CD8-positive, alpha-beta memory T cell (primary cell): ENCODE measurements at regions not wholly inside any gene's neighbourhood (a gene's known extent, or its start where the extent isn't known, plus 50 kb on each side); places are given as distances from the start of the nearest gene placed in this dataset.
A peak's percentile ranks its signal among the peaks of the same experiment; 100 is the strongest.
"Not testable (repeated sequence)": the region's sequence is repeated elsewhere in the genome, so short reads cannot be mapped to it uniquely, and the experiment has no call there.

Experiments used
- CTCF ChIA-PET: fragments of 350-600 bp; sonication (Branson Sonifier 250); formaldehyde crosslinking; loops from one replicate; lab custom pipeline; 2021; ENCODE audit warnings: antibody characterized with exemption; lab: Charles Lee
- POLR2A ChIA-PET: fragments of 350-600 bp; sonication (Branson Sonifier 250); formaldehyde crosslinking; loops from one replicate; lab custom pipeline; 2021; ENCODE audit warnings: antibody characterized with exemption; lab: Charles Lee
- DNase-seq, 5 donors: peaks; one replicate each; pipeline versions ENCODE4 v3.0.0 to v3.0.0-alpha.2; 2020 to 2022; ENCODE audit warnings: mixed read lengths in 1 of 5
- H3K27ac ChIP-seq: one replicate; pipeline ENCODE4 v1.7.0; 2013; ENCODE audit warnings: low read depth, mild to moderate bottlenecking, low read length, moderate library complexity
- H3K27me3 ChIP-seq: 2 replicates; pipeline ENCODE4 v1.7.0; 2013; ENCODE audit warnings: low read length, mild to moderate bottlenecking; ENCODE audit not compliant: insufficient read depth, poor library complexity, severe bottlenecking
- H3K36me3 ChIP-seq: 2 replicates; pipeline ENCODE4 v1.7.0; 2013; ENCODE audit warnings: mild to moderate bottlenecking, low read length, moderate library complexity; ENCODE audit not compliant: insufficient read depth
- H3K4me1 ChIP-seq: 2 replicates; pipeline ENCODE4 v1.7.0; 2013; ENCODE audit warnings: mild to moderate bottlenecking, low read length, moderate library complexity; ENCODE audit not compliant: insufficient read depth
- H3K4me3 ChIP-seq: 2 replicates; pipeline ENCODE4 v1.7.0; 2013; ENCODE audit warnings: mild to moderate bottlenecking, low read length
- H3K9me3 ChIP-seq: 2 replicates; pipeline ENCODE4 v1.7.0; 2013; ENCODE audit warnings: mild to moderate bottlenecking, low read length
- H3K27ac Mint-ChIP-seq, 8 donors: one replicate each; pipeline ENCODE4 v1.8.0; 2020 to 2021; ENCODE audit warnings: mixed read lengths in 8 of 8, mild to moderate bottlenecking in 6 of 8, inconsistent platforms in 3 of 8, moderate library complexity in 3 of 8
- H3K27me3 Mint-ChIP-seq, 2 donors: one replicate each; pipeline ENCODE4 v1.8.0; 2020 to 2021; ENCODE audit warnings: mixed read lengths in 2 of 2, mild to moderate bottlenecking in 1 of 2, moderate library complexity in 1 of 2
- H3K36me3 Mint-ChIP-seq, 3 donors: one replicate each; pipeline ENCODE4 v1.8.0; 2020 to 2021; ENCODE audit warnings: mixed read lengths in 3 of 3, inconsistent platforms in 1 of 3, mild to moderate bottlenecking in 1 of 3
- H3K4me1 Mint-ChIP-seq, 3 donors: one replicate each; pipeline ENCODE4 v1.8.0; 2020 to 2021; ENCODE audit warnings: mixed read lengths in 3 of 3, inconsistent platforms in 1 of 3, mild to moderate bottlenecking in 1 of 3
- H3K4me3 Mint-ChIP-seq, 7 donors: one replicate each; pipeline ENCODE4 v1.8.0; 2020 to 2021; ENCODE audit warnings: mixed read lengths in 7 of 7, mild to moderate bottlenecking in 6 of 7, moderate library complexity in 4 of 7, inconsistent platforms in 2 of 7
- H3K9me3 Mint-ChIP-seq, 5 donors: one replicate each; pipeline ENCODE4 v1.8.0; 2020 to 2022; ENCODE audit warnings: mixed read lengths in 5 of 5, mild to moderate bottlenecking in 3 of 5, moderate library complexity in 2 of 5, inconsistent platforms in 1 of 5

GRCh38 chr12:124070394-124071074, 97.5 kb downstream of the ZNF664 start:
- H3K9me3 ChIP-seq, H3K4me3 ChIP-seq, H3K36me3 Mint-ChIP-seq, CTCF ChIA-PET, H3K4me3 Mint-ChIP-seq, H3K36me3 ChIP-seq, H3K4me1 Mint-ChIP-seq, H3K27me3 ChIP-seq, H3K27ac Mint-ChIP-seq, DNase-seq, POLR2A ChIA-PET, H3K9me3 Mint-ChIP-seq, H3K27ac ChIP-seq, H3K4me1 ChIP-seq: not testable (repeated sequence)
- H3K27me3 Mint-ChIP-seq = peaks cover 3 to 19% of the 10 kb centered on the region in 2 donors

GRCh38 chr12:124071075-124071443, 98.0 kb downstream of the ZNF664 start:
- CTCF ChIA-PET = no interaction called here

GRCh38 chr12:124073356-124074035, 100.5 kb downstream of the ZNF664 start:
- H3K9me3 ChIP-seq = no peaks in the 10 kb centered on the region
- no peaks in the 10 kb centered on the region for H3K36me3 ChIP-seq
- no peak overlapping the region for H3K4me3 ChIP-seq
- Mint-ChIP-seq H3K27me3 (peaks cover 3 to 19% of the 10 kb centered on the region in 2 donors), H3K4me3 (no peak overlapping the region), H3K36me3 (no peaks in the 10 kb centered on the region), H3K27ac (no peak overlapping the region), H3K9me3 (no peaks in the 10 kb centered on the region), H3K4me1 (no peaks in the 10 kb centered on the region)
- H3K27me3 ChIP-seq = no peaks in the 10 kb centered on the region
- DNase-seq = no peak
- ChIA-PET CTCF (no interaction called here), POLR2A (no interaction called here)
- no peak overlapping the region for H3K27ac ChIP-seq
- H3K4me1 ChIP-seq = no peaks in the 10 kb centered on the region

More at GRCh38 chr12:124071075-124071443, 98.0 kb downstream of the ZNF664 start:
- no peaks in the 10 kb centered on the region for H3K36me3 Mint-ChIP-seq
- H3K4me1 Mint-ChIP-seq = no peaks in the 10 kb centered on the region
- Histone ChIP-seq H3K27me3 (no peaks in the 10 kb centered on the region), H3K36me3 (no peaks in the 10 kb centered on the region), H3K4me1 (no peaks in the 10 kb centered on the region), H3K4me3 (no peak overlapping the region), H3K9me3 (no peaks in the 10 kb centered on the region), H3K27ac (no peak overlapping the region)
- H3K9me3 Mint-ChIP-seq = peaks cover 0 to 9% (median 4%) of the 10 kb centered on the region in 5 donors
- no peak for DNase-seq
- no peak overlapping the region for H3K27ac Mint-ChIP-seq
- no peak overlapping the region for H3K4me3 Mint-ChIP-seq
- peaks cover 3 to 19% of the 10 kb centered on the region in 2 donors for H3K27me3 Mint-ChIP-seq
- POLR2A ChIA-PET = no interaction called here

- ChIA-PET CTCF (no interaction called here), POLR2A (no interaction called here)
- DNase-seq = no peak
- peaks cover 3 to 19% of the 10 kb centered on the region in 2 donors for H3K27me3 Mint-ChIP-seq
- no peaks in the 10 kb centered on the region for H3K36me3 ChIP-seq
- H3K27ac Mint-ChIP-seq = no peak overlapping the region
- H3K4me3 Mint-ChIP-seq = no peak overlapping the region
- no peak overlapping the region for H3K4me3 ChIP-seq
- no peaks in the 10 kb centered on the region for H3K9me3 ChIP-seq
- H3K36me3 Mint-ChIP-seq = no peaks in the 10 kb centered on the region
- H3K27ac ChIP-seq = no peak overlapping the region
- no peaks in the 10 kb centered on the region for H3K4me1 Mint-ChIP-seq
- H3K4me1 ChIP-seq = no peaks in the 10 kb centered on the region
- H3K9me3 Mint-ChIP-seq = no peaks in the 10 kb centered on the region
- no peaks in the 10 kb centered on the region for H3K27me3 ChIP-seq
Measured at GRCh38 chr12:124075841-124076240, 102.8 kb downstream of the ZNF664 start.

- H3K9me3 ChIP-seq = no peaks in the 10 kb centered on the region
- no peaks in the 10 kb centered on the region for H3K27me3 ChIP-seq
- Mint-ChIP-seq H3K27me3 (peaks cover 0 to 19% of the 10 kb centered on the region in 2 donors), H3K4me3 (no peak overlapping the region), H3K9me3 (no peaks in the 10 kb centered on the region), H3K27ac (no peak overlapping the region), H3K4me1 (no peaks in the 10 kb centered on the region), H3K36me3 (no peaks in the 10 kb centered on the region)
- H3K4me1 ChIP-seq = no peaks in the 10 kb centered on the region
- H3K36me3 ChIP-seq = no peaks in the 10 kb centered on the region
- H3K4me3 ChIP-seq = no peak overlapping the region
- ChIA-PET CTCF (no interaction called here), POLR2A (no interaction called here)
- no peak for DNase-seq
- no peak overlapping the region for H3K27ac ChIP-seq
Measured at GRCh38 chr12:124077701-124078100, 104.7 kb downstream of the ZNF664 start.

GRCh38 chr12:124078800-124079199, 105.8 kb downstream of the ZNF664 start:
- Mint-ChIP-seq H3K27me3 (peaks cover 3 to 8% of the 10 kb centered on the region in 2 donors), H3K4me1 (no peaks in the 10 kb centered on the region), H3K36me3 (no peaks in the 10 kb centered on the region), H3K4me3 (no peak overlapping the region), H3K9me3 (no peaks in the 10 kb centered on the region), H3K27ac (no peak overlapping the region)
- DNase-seq = no peak
- ChIA-PET POLR2A (no interaction called here), CTCF (no interaction called here)
- no peaks in the 10 kb centered on the region for H3K27me3 ChIP-seq
- no peak overlapping the region for H3K27ac ChIP-seq
- H3K4me3 ChIP-seq = no peak overlapping the region
- H3K9me3 ChIP-seq = no peaks in the 10 kb centered on the region
- no peaks in the 10 kb centered on the region for H3K36me3 ChIP-seq
- no peaks in the 10 kb centered on the region for H3K4me1 ChIP-seq

- Mint-ChIP-seq H3K27me3 (peaks cover 4 to 6% of the 10 kb centered on the region in 2 donors), H3K4me3 (no peak overlapping the region), H3K4me1 (no peaks in the 10 kb centered on the region), H3K36me3 (no peaks in the 10 kb centered on the region), H3K9me3 (no peaks in the 10 kb centered on the region), H3K27ac (peak overlapping the region in 1 of 8 donors; percentile 38)
- CTCF ChIA-PET = no interaction called here
- no peaks in the 10 kb centered on the region for H3K36me3 ChIP-seq
- no peak overlapping the region for H3K4me3 ChIP-seq
- H3K27me3 ChIP-seq = no peaks in the 10 kb centered on the region
- H3K9me3 ChIP-seq = no peaks in the 10 kb centered on the region
- DNase-seq = no peak
- H3K4me1 ChIP-seq = no peaks in the 10 kb centered on the region
- H3K27ac ChIP-seq = no peak overlapping the region
- POLR2A ChIA-PET = no interaction called here
Measured at GRCh38 chr12:124080649-124081048, 107.6 kb downstream of the ZNF664 start.

GRCh38 chr12:124082012-124082411, 109.0 kb downstream of the ZNF664 start:
- no peak for DNase-seq
- peaks cover 0 to 1% (median 0%) of the 10 kb centered on the region in 3 donors for H3K4me1 Mint-ChIP-seq
- H3K27me3 Mint-ChIP-seq = peaks cover 4 to 6% of the 10 kb centered on the region in 2 donors
- no peak overlapping the region for H3K27ac ChIP-seq
- ChIA-PET POLR2A (no interaction called here), CTCF (no interaction called here)
- no peak overlapping the region for H3K4me3 Mint-ChIP-seq
- no peaks in the 10 kb centered on the region for H3K27me3 ChIP-seq
- no peaks in the 10 kb centered on the region for H3K9me3 ChIP-seq
- no peak overlapping the region for H3K4me3 ChIP-seq
- no peaks in the 10 kb centered on the region for H3K36me3 Mint-ChIP-seq
- H3K27ac Mint-ChIP-seq = no peak overlapping the region
- no peaks in the 10 kb centered on the region for H3K9me3 Mint-ChIP-seq
- no peaks in the 10 kb centered on the region for H3K36me3 ChIP-seq
- H3K4me1 ChIP-seq = no peaks in the 10 kb centered on the region
